ENCODE measurements at regions not wholly inside any gene's neighbourhood (a gene's known extent, or its start where the extent isn't known, plus 50 kb on each side); places are given as distances from the start of the nearest gene placed in this dataset.

GRCh38 chr7:42756841-42757240 is 155.0 kb downstream of the C7orf25 start:
- no peak for DNase-seq

GRCh38 chr7:42753811-42754363 is 158.0 kb downstream of the C7orf25 start:
- DNase-seq = no peak

GRCh38 chr7:42753367-42753766 is 158.5 kb downstream of the C7orf25 start:
- no peak for DNase-seq

GRCh38 chr7:42750172-42750571 is 161.7 kb downstream of the C7orf25 start:
- no peak for DNase-seq

- DNase-seq = no peak
Measured at GRCh38 chr7:42747044-42747443, 164.8 kb downstream of the C7orf25 start.

- no peak for DNase-seq
Measured at GRCh38 chr7:42746214-42746613, 165.7 kb downstream of the C7orf25 start.

GRCh38 chr7:42745357-42746059 is 166.4 kb downstream of the C7orf25 start:
- DNase-seq = no peak

- no peak for DNase-seq
Measured at GRCh38 chr7:42744746-42745145, 167.1 kb downstream of the C7orf25 start.

- no peak for DNase-seq
Measured at GRCh38 chr7:42743077-42743858, 168.6 kb downstream of the C7orf25 start.

GRCh38 chr7:42742318-42742717 is 169.6 kb downstream of the C7orf25 start:
- no peak for DNase-seq

- DNase-seq = no peak
Measured at GRCh38 chr7:42740408-42740807, 171.5 kb downstream of the C7orf25 start.

GRCh38 chr7:42739638-42740037 is 172.2 kb downstream of the C7orf25 start:
- DNase-seq = no peak

GRCh38 chr7:42736931-42737330 is 174.9 kb downstream of the C7orf25 start:
- no peak for DNase-seq

GRCh38 chr7:42735081-42735480 is 176.8 kb downstream of the C7orf25 start:
- no peak for DNase-seq

GRCh38 chr7:42734568-42734967 is 177.3 kb downstream of the C7orf25 start:
- no peak for DNase-seq

- DNase-seq = no peak
Measured at GRCh38 chr7:42733040-42733439, 178.8 kb downstream of the C7orf25 start.

GRCh38 chr7:42730586-42730985 is 181.3 kb downstream of the C7orf25 start:
- no peak for DNase-seq

- no peak for DNase-seq
Measured at GRCh38 chr7:42729053-42729765, 182.7 kb downstream of the C7orf25 start.

- no peak for DNase-seq
Measured at GRCh38 chr7:42727451-42727850, 184.4 kb downstream of the C7orf25 start.

GRCh38 chr7:42726066-42726785 is 185.6 kb downstream of the C7orf25 start:
- DNase-seq = no peak

- no peak for DNase-seq
Measured at GRCh38 chr7:42722716-42723115, 189.2 kb downstream of the C7orf25 start.

GRCh38 chr7:42722198-42722597 is 189.7 kb downstream of the C7orf25 start:
- no peak for DNase-seq
